Endothelial cell of umbilical vein (primary cell): ENCODE measurements at regions not wholly inside any gene's neighbourhood (a gene's known extent, or its start where the extent isn't known, plus 50 kb on each side); places are given as distances from the start of the nearest gene placed in this dataset.

Experiments
- EZH2 ChIP-seq: IDR thresholded peaks from 2 replicates; pipeline ENCODE4 v1.6.1; 2012; ENCODE audit warnings: borderline replicate concordance, low read depth, mild to moderate bottlenecking, moderate library complexity, low read length, inconsistent platforms; ENCODE audit not compliant: severe bottlenecking
- FOS ChIP-seq: IDR thresholded peaks from 2 replicates; pipeline ENCODE4 v1.6.1; 2011; ENCODE audit warnings: mild to moderate bottlenecking, low read length, moderate library complexity, borderline replicate concordance; ENCODE audit not compliant: insufficient read depth
- MYC ChIP-seq: IDR thresholded peaks from one replicate; pipeline ENCODE4 v1.6.1; 2011; ENCODE audit warnings: mild to moderate bottlenecking, low read depth, low read length
- POLR2A ChIP-seq: IDR thresholded peaks from 2 replicates; pipeline ENCODE4 v1.6.1; 2012; ENCODE audit warnings: low read depth, mild to moderate bottlenecking, control low read depth, low read length
- POLR2AphosphoS5 ChIP-seq: IDR thresholded peaks from 2 replicates; pipeline ENCODE4 v1.6.1; 2012; ENCODE audit warnings: low read depth, mild to moderate bottlenecking, control low read depth, low read length, moderate library complexity; ENCODE audit not compliant: insufficient read depth
- TF ChIP-seq, protein P1 (sequence below), 2 donors: IDR thresholded peaks; 1 replicate in 1 of 2; 2 replicates in 1 of 2; pipeline ENCODE4 v1.5.1; 2011; ENCODE audit warnings: low read length in 2 of 2, mild to moderate bottlenecking in 2 of 2, moderate library complexity in 2 of 2, control low read depth in 1 of 2, inconsistent platforms in 1 of 2, low read depth in 1 of 2; ENCODE audit not compliant: insufficient read depth in 1 of 2; ENCODE audit errors: extremely low read depth in 1 of 2
- TF ChIP-seq, protein P2 (sequence below): IDR thresholded peaks from 2 replicates; pipeline ENCODE4 v1.6.1; 2011; ENCODE audit not compliant: insufficient read depth, insufficient read length

DNA sequence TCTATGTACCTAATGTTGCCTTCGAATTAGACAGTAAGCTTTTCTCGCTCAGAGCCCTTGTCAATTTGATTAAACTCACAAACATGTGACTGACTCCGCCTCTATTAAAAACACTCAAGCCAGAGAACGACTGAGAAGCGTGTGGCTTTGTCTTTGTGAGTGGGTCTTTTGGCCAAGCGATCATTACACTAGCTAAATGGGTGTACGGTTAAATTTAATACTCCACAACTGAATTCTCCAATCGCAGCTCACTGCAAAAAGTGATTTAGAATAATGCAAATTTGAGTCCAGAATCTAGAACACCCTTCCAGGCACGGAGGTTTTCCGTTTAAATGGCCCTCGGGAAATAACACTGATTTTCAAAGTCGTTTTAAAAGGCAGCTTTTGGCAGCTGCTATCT is 253.7 kb downstream of the EFCAB11 start:
- no peak for TF ChIP-seq MYC
- TF ChIP-seq, protein P1, sequence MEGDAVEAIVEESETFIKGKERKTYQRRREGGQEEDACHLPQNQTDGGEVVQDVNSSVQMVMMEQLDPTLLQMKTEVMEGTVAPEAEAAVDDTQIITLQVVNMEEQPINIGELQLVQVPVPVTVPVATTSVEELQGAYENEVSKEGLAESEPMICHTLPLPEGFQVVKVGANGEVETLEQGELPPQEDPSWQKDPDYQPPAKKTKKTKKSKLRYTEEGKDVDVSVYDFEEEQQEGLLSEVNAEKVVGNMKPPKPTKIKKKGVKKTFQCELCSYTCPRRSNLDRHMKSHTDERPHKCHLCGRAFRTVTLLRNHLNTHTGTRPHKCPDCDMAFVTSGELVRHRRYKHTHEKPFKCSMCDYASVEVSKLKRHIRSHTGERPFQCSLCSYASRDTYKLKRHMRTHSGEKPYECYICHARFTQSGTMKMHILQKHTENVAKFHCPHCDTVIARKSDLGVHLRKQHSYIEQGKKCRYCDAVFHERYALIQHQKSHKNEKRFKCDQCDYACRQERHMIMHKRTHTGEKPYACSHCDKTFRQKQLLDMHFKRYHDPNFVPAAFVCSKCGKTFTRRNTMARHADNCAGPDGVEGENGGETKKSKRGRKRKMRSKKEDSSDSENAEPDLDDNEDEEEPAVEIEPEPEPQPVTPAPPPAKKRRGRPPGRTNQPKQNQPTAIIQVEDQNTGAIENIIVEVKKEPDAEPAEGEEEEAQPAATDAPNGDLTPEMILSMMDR (IDR thresholded peaks at IDR 0.05; ENCODE audit: extremely low read depth in 1 of 2, insufficient read depth in 1 of 2, low read depth in 1 of 2, low read length in 2 of 2), result no peak
- no peak for TF ChIP-seq POLR2A
- no peak for TF ChIP-seq POLR2AphosphoS5
- TF ChIP-seq, protein P2, sequence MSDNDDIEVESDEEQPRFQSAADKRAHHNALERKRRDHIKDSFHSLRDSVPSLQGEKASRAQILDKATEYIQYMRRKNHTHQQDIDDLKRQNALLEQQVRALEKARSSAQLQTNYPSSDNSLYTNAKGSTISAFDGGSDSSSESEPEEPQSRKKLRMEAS, result no peak
- TF ChIP-seq EZH2, result no peak
- no peak for TF ChIP-seq FOS
